Calu3 (cell line): ENCODE measurements at regions not wholly inside any gene's neighbourhood (a gene's known extent, or its start where the extent isn't known, plus 50 kb on each side); places are given as distances from the start of the nearest gene placed in this dataset.

ENCODE experiments used
- BruUV-seq: library from RNA; stranded (reverse); fragments of 400-500 nt; replicated peaks from 2 replicates; lab custom pipeline; 2021; lab: Mats Ljungman, UMichigan
- CTCF ChIA-PET: fragments of 300-600 bp; sonication (Branson Sonifier 250); formaldehyde crosslinking; loops from one replicate; lab custom pipeline; 2022; ENCODE audit warnings: antibody characterized with exemption; lab: Charles Lee
- DNase-seq: peaks from one replicate; pipeline ENCODE4 v3.0.0; 2022
- H3K27ac Mint-ChIP-seq: one replicate; pipeline ENCODE4 v1.8.0; 2022; ENCODE audit warnings: mixed read lengths; ENCODE audit not compliant: unreplicated experiment
- H3K27me3 Mint-ChIP-seq: one replicate; pipeline ENCODE4 v1.8.0; 2022; ENCODE audit warnings: mixed read lengths; ENCODE audit not compliant: unreplicated experiment
- H3K36me3 Mint-ChIP-seq: one replicate; pipeline ENCODE4 v1.8.0; 2022; ENCODE audit warnings: mild to moderate bottlenecking, moderate library complexity, mixed read lengths; ENCODE audit not compliant: insufficient read depth, unreplicated experiment
- H3K4me1 Mint-ChIP-seq: one replicate; pipeline ENCODE4 v1.8.0; 2022; ENCODE audit warnings: mild to moderate bottlenecking, low read depth, mixed read lengths; ENCODE audit not compliant: unreplicated experiment
- H3K4me3 Mint-ChIP-seq: one replicate; pipeline ENCODE4 v1.8.0; 2022; ENCODE audit warnings: mild to moderate bottlenecking, low read depth, moderate library complexity, mixed read lengths; ENCODE audit not compliant: unreplicated experiment
- H3K9me3 Mint-ChIP-seq: one replicate; pipeline ENCODE4 v1.8.0; 2022; ENCODE audit warnings: low read depth, mixed read lengths; ENCODE audit not compliant: unreplicated experiment
- CTCF ChIP-seq: fragments of 200-600 bp; IDR thresholded peaks from one replicate; pipeline ENCODE4 v1.8.0; 2022; ENCODE audit warnings: antibody characterized with exemption; ENCODE audit not compliant: unreplicated experiment
- intact Hi-C: fragments of 100-400 bp; cut with micrococcal nuclease; formaldehyde crosslinking; loops from one replicate; pipeline ENCODE4 v1.10.0; 2022; ENCODE audit not compliant: unreplicated experiment

GRCh38 chr14:97246648-97247047 lies 449.5 kb downstream of the VRK1 start:
- TF ChIP-seq CTCF = no peak
- intact Hi-C loops = no loop called here
- H3K4me1 Mint-ChIP-seq = no peaks in the 10 kb centered on the region
- no peaks in the 10 kb centered on the region for H3K27me3 Mint-ChIP-seq
- H3K36me3 Mint-ChIP-seq = no peaks in the 10 kb centered on the region
- H3K27ac Mint-ChIP-seq = no peak overlapping the region
- H3K4me3 Mint-ChIP-seq = no peak overlapping the region
- BruUV-seq = no TSS peak
- CTCF ChIA-PET = no interaction called here
- peaks cover 14% of the 10 kb centered on the region for H3K9me3 Mint-ChIP-seq
- DNase-seq = no peak

- CTCF ChIA-PET = no interaction called here
- intact Hi-C loops = no loop called here
- Mint-ChIP-seq H3K4me1 (no peaks in the 10 kb centered on the region), H3K27ac (no peak overlapping the region), H3K27me3 (no peaks in the 10 kb centered on the region), H3K4me3 (no peak overlapping the region), H3K9me3 (peaks cover 12% of the 10 kb centered on the region), H3K36me3 (no peaks in the 10 kb centered on the region)
- no peak for DNase-seq
- TF ChIP-seq CTCF = no peak
- BruUV-seq = no TSS peak
Observed at GRCh38 chr14:97248973-97249372, 451.8 kb downstream of the VRK1 start.

- TF ChIP-seq CTCF = no peak
- intact Hi-C loops = no loop called here
- no peak for DNase-seq
- Mint-ChIP-seq H3K36me3 (no peaks in the 10 kb centered on the region), H3K27ac (no peak overlapping the region), H3K4me1 (no peaks in the 10 kb centered on the region), H3K27me3 (no peaks in the 10 kb centered on the region), H3K9me3 (peaks cover 11% of the 10 kb centered on the region), H3K4me3 (no peak overlapping the region)
- CTCF ChIA-PET = no interaction called here
- BruUV-seq = no TSS peak
Observed at GRCh38 chr14:97250931-97251330, 453.7 kb downstream of the VRK1 start.

GRCh38 chr14:97251491-97252155 lies 454.4 kb downstream of the VRK1 start:
- no peaks in the 10 kb centered on the region for H3K27me3 Mint-ChIP-seq
- BruUV-seq = no TSS peak

More at GRCh38 chr14:97251491-97252155, 454.4 kb downstream of the VRK1 start:
- no peak overlapping the region for H3K27ac Mint-ChIP-seq
- H3K36me3 Mint-ChIP-seq = no peaks in the 10 kb centered on the region
- DNase-seq = no peak
- peaks cover 11% of the 10 kb centered on the region for H3K9me3 Mint-ChIP-seq
- no peaks in the 10 kb centered on the region for H3K4me1 Mint-ChIP-seq
- H3K4me3 Mint-ChIP-seq = no peak overlapping the region
- TF ChIP-seq CTCF = no peak
- intact Hi-C loops = no loop called here
- CTCF ChIA-PET = no interaction called here
